Epidermal melanocyte (primary cell): ENCODE measurements at regions not wholly inside any gene's neighbourhood (a gene's known extent, or its start where the extent isn't known, plus 50 kb on each side); places are given as distances from the start of the nearest gene placed in this dataset.
"Not testable (repeated sequence)": the region's sequence is repeated elsewhere in the genome, so short reads cannot be mapped to it uniquely, and the experiment has no call there.

Experiments
- DNase-seq: peaks from one replicate; pipeline ENCODE4 v3.0.0; 2011; ENCODE audit warnings: low spot score; ENCODE audit not compliant: insufficient read length

DNA sequence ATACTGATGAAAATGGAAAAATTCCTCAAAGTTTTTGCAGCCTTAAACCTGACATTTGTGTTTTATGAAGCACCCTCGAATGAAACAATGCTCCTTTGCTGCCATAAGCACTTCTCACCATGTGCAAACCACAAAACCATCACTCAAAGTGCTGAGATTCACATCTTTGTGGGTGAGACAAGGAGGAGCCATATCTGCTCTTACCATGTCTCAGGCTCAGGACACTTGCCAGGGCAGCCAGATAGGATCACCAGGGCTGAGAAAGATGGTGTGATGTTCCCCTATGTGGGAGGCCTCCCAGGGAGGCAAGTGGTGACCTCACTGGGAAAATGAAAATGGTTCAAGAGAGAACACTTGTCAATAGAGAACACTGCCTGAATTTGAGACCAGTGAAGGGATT, 120.4 kb downstream of the CCDC34 start:
- DNase-seq: no peak

DNA sequence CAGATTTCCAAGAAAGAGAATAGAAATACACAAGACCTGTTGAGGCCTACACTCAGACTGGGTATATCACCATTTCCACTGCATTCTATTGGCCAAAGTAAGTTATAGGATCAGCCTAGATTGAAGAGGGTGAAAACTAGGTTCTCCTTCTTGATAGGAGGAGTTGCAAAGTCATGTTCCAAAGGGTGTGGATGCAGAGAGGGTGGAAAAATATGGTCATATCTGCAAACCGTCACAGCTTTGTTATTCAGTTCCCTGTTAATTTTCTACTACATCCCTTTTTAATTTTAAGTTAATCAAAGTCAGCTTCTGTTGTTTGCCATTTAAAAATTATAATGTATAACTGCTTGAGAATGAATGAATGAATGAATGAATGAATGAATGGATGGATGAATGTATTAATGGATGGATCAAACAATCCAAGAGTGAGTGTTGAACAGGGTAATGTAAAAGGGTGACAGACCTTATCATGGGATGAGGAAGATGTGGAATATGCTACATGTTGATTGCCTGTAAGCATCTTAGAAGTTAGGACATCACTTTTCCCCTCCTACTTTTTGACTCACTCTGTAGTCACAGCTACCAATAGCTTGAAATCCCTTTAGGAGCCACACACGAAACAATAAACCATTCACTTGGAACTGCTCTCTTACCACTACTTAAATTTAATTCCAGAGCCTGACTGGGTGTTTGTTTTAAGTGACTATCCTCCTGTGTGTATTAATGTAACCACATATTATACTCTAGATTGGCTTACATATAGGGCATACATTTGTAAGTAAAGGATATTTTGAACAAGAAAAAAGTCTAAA, 121.5 kb downstream of the CCDC34 start:
- no peak for DNase-seq

DNA sequence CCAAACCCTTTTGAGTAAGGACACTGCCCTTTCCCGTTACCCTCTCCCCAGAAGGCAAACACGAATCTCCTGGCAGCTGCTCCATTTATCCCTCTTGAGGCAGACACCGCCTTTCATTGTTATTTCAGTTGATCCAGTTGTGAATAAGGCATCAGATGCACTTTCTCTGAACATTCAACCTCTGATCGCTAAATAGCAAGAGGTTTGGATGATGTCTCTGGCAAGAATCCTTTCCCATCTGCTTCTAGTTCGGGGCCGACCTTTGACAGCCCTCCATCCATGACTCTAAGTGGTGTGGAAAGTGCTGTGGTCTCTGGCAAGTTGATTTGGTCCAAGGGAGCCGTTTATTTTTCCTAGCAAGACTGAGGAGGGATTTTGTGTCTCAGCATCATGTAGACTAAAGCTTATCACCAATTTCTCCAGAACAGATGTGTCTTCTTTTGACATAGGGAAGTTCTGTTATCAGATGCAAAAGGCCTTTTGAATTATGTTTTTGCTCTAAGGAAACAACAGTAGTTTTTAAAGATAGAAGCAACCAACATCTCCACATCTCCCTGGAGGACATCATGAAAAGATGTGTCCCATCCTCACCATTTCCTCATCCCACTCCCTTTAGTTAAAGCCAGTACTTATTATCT, 123.6 kb downstream of the CCDC34 start:
- DNase-seq: no peak

DNA sequence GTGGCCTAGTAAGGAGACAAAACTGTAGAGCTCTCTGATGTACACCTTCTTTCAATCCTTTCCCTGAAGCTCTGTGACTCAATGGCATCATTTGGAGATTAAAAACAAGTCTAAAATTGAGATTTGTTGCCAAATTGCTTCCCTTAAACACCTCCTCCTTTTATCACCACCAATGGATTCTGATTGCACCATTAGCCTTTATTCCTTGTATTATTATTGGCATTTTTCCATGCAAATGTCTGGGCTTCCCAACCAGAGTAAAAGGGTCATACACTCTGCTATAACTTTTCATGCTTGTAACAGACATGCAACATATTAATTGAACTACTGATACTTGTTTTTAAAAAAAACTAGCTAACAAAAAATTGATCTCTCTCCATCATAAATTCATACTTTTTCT, 124.2 kb downstream of the CCDC34 start:
- DNase-seq: no peak

DNA sequence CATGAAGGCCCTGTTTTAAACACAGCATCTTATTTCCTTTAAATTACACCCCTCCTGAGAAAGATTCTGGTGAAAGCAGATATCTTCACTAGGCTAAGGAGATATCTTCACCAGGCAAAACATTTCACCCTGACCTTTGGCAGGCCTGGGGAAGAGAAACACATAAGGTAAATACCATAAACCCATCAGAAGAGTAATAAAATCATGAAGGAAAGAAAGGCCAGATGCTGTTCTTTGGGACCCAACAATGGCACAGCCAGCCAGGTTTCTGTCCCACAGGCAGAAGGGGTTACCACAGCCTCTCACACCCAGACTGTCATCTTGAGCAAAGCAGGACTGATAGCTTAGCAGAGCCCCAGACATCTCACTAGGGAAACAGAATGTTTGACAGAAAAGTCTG, 125.4 kb downstream of the CCDC34 start:
- no peak for DNase-seq

DNA sequence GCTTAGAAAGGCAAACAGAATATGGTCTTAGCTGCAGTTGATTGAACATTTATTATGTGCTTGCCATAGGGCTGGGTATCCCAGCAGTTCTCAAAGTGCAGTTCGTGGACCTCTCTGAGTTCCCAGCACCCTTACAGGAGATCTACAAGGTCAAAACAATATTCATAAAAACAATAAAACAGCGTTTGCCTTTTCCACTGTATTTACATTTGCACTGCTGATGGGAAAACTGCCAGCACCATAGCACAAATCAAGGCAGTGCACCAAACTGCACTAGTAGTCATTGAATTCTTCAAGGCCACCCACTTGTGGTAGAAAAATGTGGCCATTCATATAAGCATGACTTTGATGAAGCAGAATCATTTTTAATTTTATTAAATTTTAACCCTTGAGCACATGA, 128.1 kb downstream of the CCDC34 start:
- DNase-seq: no peak

DNA sequence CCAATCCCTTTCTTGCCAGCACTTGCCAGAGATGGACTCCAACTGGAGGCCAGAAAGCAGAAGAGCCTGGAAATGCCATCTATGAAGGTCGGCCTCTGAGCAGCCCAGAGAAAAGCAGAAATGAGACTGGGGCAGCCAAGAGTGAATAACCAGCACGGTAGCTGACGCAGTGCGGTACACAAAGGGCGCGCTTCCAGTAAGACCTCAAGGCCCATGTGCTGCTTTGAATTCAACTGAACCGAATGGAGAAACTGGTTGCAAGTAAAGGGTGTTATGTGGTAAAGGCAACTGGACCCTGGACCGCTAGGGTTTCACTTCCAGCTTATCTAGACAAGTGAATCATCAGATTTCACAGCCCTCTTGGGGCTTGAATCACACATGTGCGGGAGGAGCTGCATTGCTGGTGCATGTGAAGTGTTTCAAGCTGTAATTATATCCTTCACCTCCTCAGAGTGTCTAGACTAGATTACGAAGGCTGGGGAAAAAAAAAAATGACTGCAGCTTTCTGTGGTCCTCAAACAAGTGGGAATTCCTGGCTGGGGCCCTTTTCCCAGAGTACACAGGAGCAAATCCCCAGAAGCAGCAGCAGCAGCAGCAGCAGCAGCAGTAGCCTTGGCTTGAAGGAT, 128.9 kb downstream of the CCDC34 start:
- no peak for DNase-seq

DNA sequence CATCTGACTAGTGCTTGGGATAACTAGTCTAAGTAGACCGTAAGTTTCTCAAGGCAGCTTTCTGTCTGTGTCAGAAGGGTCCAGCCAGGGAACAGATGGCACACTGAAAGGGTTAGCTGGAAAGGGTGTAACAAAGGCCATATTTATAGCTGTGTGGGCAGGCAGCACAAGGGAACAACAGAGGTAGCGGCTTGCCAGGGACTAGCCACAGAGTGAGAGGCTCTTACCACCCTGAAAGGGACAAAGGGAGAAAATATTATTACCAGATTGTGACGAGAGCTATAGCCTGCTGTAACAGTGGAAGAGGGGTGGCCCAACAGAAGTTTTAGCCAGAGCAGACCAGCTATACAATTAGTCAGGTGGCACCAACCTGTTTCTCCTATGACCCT, 129.4 kb downstream of the CCDC34 start:
- DNase-seq: no peak

DNA sequence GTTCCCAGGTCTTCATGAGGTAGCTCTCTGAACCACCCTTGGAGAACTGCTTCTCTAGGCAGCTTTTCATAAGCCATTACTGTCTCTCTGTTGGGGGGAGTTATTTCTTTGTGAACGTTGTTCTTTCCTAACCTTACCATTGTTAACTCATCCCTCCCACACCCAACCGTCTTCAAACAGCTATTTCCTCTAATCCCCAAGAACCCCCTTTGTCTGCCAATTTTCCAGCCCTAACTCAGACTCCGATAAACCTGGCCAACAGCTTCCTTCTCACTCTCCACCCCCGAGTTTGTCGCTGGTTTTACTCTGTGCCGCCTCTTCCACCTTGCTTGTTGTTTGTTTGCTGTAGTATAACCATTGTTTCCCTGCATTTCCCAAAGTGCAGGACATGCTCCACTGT, 131.5 kb downstream of the CCDC34 start:
- no peak for DNase-seq

DNA sequence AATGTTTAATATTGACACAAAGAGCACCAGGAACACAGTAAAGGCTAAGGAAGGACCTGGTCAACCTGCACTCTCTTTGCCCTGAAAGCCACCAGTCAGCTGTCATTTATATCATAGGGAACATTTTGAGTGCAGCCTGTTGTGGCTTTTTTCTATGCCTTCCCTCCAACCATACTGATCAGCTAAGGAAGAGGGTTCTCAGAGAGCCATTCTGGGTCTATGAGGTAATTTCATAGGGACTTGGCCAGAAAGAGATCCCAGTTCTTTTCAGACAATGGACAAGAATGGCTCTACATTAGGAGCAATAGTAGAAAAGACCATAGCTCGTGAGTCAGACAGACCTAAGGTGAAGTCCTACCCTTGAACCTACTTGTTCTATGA, 132.8 kb downstream of the CCDC34 start:
- DNase-seq: no peak

DNA sequence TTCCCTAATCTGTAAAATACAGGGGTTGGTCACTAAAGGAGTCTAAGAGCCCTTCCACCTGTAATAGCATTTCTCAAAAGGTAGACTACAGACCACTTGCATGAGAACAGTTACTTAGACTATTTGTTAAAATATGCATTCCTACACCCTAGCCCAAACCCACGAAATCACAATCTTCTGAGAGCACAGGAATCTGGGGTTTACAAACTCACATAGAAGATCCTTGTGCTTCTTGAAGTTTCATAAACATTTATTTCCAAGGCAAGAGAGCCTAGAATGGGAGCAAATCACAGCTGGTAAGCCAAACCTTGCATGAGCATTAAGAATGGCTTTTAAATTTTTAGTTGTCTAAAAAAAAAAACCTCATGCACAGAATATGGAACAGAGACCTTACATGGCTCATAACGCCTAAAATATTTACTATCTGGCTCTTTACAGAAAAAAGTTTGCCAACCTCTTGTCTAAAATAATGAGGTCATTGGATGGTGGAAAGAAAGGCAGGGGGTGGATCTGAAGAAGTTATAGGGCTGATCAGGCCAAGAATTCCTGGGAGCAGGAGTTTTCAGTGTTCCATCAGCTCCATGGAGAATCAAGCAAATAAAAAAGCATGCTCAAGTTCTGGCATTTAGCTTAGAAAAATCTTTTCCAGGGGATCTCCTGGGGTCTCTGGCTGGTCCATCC, 133.4 kb downstream of the CCDC34 start:
- DNase-seq: no peak

DNA sequence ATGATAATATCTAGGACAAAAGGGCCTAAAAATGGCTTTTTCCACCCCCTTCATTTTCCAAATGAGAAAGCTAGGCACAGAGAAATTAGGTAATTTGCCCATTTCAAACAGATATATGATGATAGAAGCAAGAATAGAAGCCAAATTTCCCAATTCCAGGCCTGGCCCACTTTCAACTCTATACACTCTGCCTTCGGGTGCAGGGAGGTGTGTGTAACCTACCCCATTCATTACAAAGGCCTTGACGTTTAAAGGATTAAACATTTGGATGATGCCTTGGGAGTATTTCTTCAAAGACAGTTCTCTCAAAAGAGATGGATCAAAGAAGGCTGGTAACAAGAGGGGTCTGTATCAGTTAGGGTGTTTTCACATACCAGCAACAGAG, 134.1 kb downstream of the CCDC34 start:
- DNase-seq: no peak

DNA sequence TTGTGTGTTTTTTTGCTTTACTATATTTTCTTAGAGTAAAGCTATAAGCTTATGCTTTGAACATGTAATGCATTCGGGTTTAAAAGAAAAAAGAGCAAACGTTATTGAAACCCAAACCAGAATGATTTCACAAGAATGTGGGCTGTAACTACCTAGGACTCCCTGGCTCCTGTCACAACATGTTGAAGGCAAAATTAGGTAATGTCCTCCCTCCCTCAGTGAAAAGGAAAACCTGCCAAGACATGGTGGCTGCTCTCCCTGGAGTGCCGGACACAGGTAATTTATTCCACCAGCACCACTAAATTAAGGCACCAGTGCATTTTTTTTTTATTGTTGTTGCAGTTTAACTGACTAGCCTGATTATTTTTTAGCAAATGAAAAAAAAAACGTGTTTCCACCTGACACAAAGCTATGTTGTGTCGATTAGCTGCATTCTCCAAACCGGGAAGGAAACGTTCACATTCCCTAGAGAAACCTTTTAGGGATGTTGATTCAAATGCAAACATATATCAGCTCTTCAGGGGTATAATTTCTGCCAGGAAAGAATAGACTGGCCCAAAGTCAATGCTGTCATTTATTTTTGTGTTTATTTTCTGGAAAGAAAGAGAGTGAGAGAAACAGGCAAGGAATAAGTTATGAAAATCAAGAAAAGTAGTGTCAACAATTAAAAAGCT, 134.6 kb downstream of the CCDC34 start:
- DNase-seq: no peak

DNA sequence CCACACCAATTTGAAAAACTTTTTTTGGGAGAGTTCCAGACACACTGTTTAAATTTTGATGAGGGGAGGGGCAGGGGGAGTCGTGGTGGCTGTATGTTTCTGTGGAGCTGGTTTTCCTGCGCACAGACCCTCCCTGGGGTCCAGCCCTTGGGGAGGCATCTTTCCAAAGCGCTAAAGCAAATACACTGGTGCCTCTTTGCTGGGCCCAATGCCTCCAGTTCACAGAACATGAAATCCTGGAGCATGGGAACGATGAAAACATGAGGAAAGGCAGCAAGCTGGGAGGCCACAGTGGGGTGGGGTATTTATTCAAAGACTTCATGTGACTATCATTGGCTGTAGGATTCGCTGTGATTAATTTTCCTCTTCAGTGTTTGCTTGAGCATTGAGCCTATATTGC, 135.3 kb downstream of the CCDC34 start:
- no peak for DNase-seq

DNA sequence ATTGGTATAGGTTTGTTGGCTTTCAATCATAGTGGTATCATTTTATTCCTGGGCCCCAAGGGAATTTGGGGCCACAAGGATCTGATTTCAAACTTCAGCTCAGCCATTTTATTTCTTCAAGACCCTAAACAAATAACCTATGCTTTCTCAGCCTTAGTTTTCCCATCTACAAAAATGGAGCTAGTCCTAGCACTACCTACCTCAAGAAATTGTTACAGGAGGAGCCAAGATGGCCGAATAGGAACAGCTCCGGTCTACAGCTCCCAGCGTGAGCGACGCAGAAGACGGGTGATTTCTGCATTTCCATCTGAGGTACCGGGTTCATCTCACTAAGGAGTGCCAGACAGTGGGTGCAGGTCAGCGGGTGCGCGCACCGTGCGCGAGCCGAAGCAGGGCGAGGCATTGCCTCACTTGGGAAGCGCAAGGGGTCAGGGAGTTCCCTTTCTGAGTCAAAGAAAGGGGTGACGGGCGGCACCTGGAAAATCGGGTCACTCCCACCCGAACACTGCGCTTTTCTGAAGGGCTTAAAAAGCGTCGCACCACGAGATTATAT, 143.5 kb downstream of the CCDC34 start:
- DNase-seq: not testable (repeated sequence)

DNA sequence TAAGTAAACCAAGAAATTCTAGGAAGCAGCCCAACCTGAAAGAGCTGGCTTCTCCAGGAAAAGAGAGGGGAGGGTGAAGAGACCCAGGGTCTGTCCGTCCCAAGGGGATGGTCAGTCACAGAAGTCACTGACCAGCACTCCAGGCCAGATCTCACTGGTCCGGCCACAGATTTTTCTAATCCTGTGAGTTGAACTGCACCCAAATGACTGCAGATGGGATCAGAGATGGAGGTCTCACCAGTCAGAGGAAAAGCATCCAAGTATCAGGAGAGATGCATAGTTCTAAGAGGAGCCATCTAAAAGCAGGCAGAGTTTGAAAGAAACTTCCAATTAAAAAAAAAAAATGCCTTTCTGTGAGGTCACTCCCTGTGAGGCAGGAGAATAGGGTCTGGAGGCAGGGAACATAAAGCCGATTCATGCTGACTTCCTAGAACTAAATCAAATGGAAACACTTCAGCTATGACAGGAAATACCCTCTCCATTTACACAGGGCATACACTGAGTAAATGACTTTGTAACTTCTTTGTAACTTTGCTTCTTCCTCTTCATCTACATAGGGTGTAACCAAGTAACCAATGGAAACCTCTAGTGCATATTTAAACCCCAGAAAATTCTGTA, 144.5 kb downstream of the CCDC34 start:
- no peak for DNase-seq

DNA sequence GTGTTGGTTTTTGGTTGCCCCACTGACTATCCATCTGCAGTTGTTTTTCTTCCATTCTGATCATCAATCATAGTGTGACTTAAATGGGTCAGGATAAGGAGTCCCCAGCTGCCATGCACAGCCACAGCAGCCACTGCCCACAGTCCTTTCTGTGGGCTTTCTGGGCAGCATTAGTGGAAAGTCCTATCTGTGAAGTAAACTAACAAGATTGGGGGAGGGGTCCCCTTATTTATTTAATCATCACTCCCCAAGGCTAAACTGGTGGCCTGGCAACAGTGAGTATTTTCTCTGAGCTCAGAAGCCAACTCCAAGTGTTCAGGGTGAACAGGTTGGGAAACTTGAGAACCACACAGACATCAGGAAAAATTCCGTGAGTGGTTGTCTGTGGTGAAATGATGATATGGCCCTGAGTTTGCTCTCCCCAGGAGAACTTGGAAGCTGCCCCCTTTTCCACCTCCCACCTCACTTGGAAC, 145.0 kb downstream of the CCDC34 start:
- no peak for DNase-seq

DNA sequence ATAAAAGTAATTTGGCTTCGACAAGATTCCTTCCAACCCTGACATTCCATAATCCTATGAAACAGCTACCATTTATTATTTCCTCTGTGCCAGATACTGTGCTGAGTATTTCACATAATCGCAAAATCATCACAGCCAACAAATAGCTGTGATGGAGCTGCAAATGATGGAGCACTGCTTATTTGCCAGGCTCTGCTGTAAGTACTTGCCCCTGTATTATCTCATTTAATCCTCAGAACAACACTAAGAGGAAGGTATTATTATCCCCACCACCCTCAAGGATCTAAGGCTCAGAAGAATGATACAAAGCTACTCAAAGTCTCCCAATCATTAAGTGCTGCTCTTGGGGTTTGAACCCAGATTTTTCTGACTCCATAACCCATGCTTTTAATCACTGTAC, 145.5 kb downstream of the CCDC34 start:
- no peak for DNase-seq

DNA sequence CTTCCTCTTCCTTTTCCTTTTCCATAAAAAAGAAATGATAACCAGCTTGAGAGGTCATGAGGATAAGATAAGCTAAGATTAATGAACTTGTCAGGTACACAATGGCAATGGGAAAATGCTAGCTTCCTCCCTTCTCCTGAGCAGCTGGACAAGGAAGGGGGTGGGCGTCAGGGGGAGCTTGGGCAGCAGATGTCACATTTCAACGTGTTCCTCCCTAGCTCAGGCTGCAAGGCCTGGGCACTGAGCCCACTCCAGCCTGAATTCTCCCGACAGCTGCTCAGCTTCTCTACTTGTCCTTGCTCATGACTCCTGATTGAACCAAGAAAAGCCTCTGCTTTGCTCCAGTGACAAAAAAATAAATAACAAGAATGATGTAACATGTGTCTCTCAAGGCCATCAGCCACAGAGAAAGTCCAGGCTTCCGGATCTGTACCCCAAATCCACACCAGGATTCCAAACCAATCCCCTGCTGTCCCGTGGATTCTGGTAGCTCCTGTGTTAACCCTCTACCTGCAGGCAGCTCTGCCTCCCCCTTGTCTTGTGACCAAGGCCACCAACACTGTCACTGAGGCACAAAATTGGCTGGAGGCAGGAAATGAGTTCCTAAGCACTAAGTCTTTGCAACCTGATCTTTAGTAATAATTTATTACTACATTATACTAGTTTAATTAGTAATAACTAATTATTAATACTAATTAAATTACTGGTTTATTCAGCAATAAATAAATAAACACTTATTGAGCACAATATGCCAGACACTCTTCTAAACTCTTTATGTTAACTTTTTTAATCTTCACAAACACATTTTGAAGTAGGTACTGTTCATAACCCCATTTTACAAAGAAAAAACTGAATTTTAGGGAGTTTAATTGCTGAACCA, 146.5 kb downstream of the CCDC34 start:
- DNase-seq: no peak
